Mucosa of descending colon (tissue), 3 donors: ENCODE measurements at regions not wholly inside any gene's neighbourhood (a gene's known extent, or its start where the extent isn't known, plus 50 kb on each side); places are given as distances from the start of the nearest gene placed in this dataset.

Experiments used
- ATAC-seq: fragments of 200-7000 bp; cut with Tn5 transposase; one replicate; pipeline ENCODE4 v1.9.1; 2020; ENCODE audit warnings: mild to moderate bottlenecking, moderate library complexity
- DNase-seq, 3 donors: peaks; one replicate each; pipeline ENCODE4 v3.0.0-alpha.2; 2020
- H3K36me3 ChIP-seq: fragments of 200-600 bp; one replicate; pipeline ENCODE4 v1.8.0; 2021; ENCODE audit warnings: low read depth, mild to moderate bottlenecking
- H3K4me1 ChIP-seq: fragments of 200-600 bp; one replicate; pipeline ENCODE4 v1.8.0; 2021; ENCODE audit warnings: low read depth, mild to moderate bottlenecking
- H3K4me3 ChIP-seq: fragments of 200-600 bp; one replicate; pipeline ENCODE4 v1.8.0; 2021; ENCODE audit warnings: mild to moderate bottlenecking
- H3K9me3 ChIP-seq: fragments of 200-600 bp; one replicate; pipeline ENCODE4 v1.8.0; 2021; ENCODE audit warnings: mild to moderate bottlenecking
- CTCF ChIP-seq: fragments of 200-600 bp; IDR thresholded peaks from one replicate; pipeline ENCODE4 v1.8.0; 2022; ENCODE audit warnings: antibody characterized with exemption, mild to moderate bottlenecking
- intact Hi-C, 2 donors: fragments of 100-400 bp; cut with DNase I in 1 of 2; cut with micrococcal nuclease in 1 of 2; formaldehyde crosslinking; loops; one replicate each; pipeline versions ENCODE4 v1.11.0 to v1.11.1; 2022; cut with DNase I, micrococcal nuclease
- donor health status: DM: no; HTN: no; CAD: no; lungs with moderate emphysema.
- donor health status: DM: no; HTN: no; CAD: no.
- donor health status: DM: no; HTN: yes; CAD: no.

GRCh38 chr1:108038653-108039236 is 73.8 kb upstream of the VAV3 start:
- H3K9me3 ChIP-seq = no peaks in the 10 kb centered on the region
- intact Hi-C loops = no loop called here
- DNase-seq = no peak
- H3K4me3 ChIP-seq = no peak overlapping the region
- no peaks in the 10 kb centered on the region for H3K4me1 ChIP-seq
- no peak for ATAC-seq
- H3K36me3 ChIP-seq = no peaks in the 10 kb centered on the region
- TF ChIP-seq CTCF = no peak

GRCh38 chr1:108036796-108037562 is 72.0 kb upstream of the VAV3 start:
- no peak for DNase-seq
- intact Hi-C loops = no loop called here
- no peaks in the 10 kb centered on the region for H3K4me1 ChIP-seq
- no peak for TF ChIP-seq CTCF
- no peaks in the 10 kb centered on the region for H3K36me3 ChIP-seq
- no peaks in the 10 kb centered on the region for H3K9me3 ChIP-seq
- no peak overlapping the region for H3K4me3 ChIP-seq
- no peak for ATAC-seq

GRCh38 chr1:108034396-108034795 is 69.4 kb upstream of the VAV3 start:
- Histone ChIP-seq H3K9me3 (no peaks in the 10 kb centered on the region), H3K4me3 (no peak overlapping the region), H3K36me3 (no peaks in the 10 kb centered on the region), H3K4me1 (no peaks in the 10 kb centered on the region)
- DNase-seq (no peak), ATAC-seq (no peak)
- TF ChIP-seq CTCF = no peak
- intact Hi-C loops = no loop called here

- no peaks in the 10 kb centered on the region for H3K9me3 ChIP-seq
- ATAC-seq (no peak), DNase-seq (no peak)
- TF ChIP-seq CTCF = no peak
- no peaks in the 10 kb centered on the region for H3K36me3 ChIP-seq
- H3K4me1 ChIP-seq = no peaks in the 10 kb centered on the region
- intact Hi-C loops = no loop called here
- H3K4me3 ChIP-seq = no peak overlapping the region
These were observed 68.6 kb upstream of the VAV3 start for GRCh38 chr1:108033550-108033951.

GRCh38 chr1:108028841-108029388 is 63.9 kb upstream of the VAV3 start:
- ATAC-seq = no peak
- no peaks in the 10 kb centered on the region for H3K36me3 ChIP-seq
- no peaks in the 10 kb centered on the region for H3K9me3 ChIP-seq
- TF ChIP-seq CTCF = no peak
- no peaks in the 10 kb centered on the region for H3K4me1 ChIP-seq
- no peak for DNase-seq
- intact Hi-C loops = no loop called here
- no peak overlapping the region for H3K4me3 ChIP-seq
